Activated naive CD4-positive, alpha-beta T cell treated with anti-CD3 and anti-CD28 coated beads, Interleukin-2, amount 10 ng/mL, durations not matched to agents 7 days and 5 days (primary cell): ENCODE measurements at regions not wholly inside any gene's neighbourhood (a gene's known extent, or its start where the extent isn't known, plus 50 kb on each side); places are given as distances from the start of the nearest gene placed in this dataset.
"Not testable (repeated sequence)": the region's sequence is repeated elsewhere in the genome, so short reads cannot be mapped to it uniquely, and the experiment has no call there.

ENCODE experiments used
- CTCF ChIA-PET: fragments of 350-600 bp; sonication (Branson Sonifier 250); formaldehyde crosslinking; loops from one replicate; lab custom pipeline; 2021; ENCODE audit warnings: antibody characterized with exemption; lab: Charles Lee
- DNase-seq: peaks from one replicate; pipeline ENCODE4 v3.0.0-alpha.2; 2020
- H3K27ac Mint-ChIP-seq: one replicate; pipeline ENCODE4 v1.8.0; 2021; ENCODE audit warnings: mild to moderate bottlenecking, moderate library complexity, mixed read lengths
- H3K27me3 Mint-ChIP-seq: one replicate; pipeline ENCODE4 v1.8.0; 2021; ENCODE audit warnings: mild to moderate bottlenecking, mixed read lengths
- H3K36me3 Mint-ChIP-seq: one replicate; pipeline ENCODE4 v1.8.0; 2021; ENCODE audit warnings: mixed read lengths
- H3K4me1 Mint-ChIP-seq: one replicate; pipeline ENCODE4 v1.8.0; 2021; ENCODE audit warnings: mixed read lengths
- H3K4me3 Mint-ChIP-seq: one replicate; pipeline ENCODE4 v1.8.0; 2021; ENCODE audit warnings: mild to moderate bottlenecking, moderate library complexity, mixed read lengths
- H3K9me3 Mint-ChIP-seq: one replicate; pipeline ENCODE4 v1.8.0; 2021; ENCODE audit warnings: mixed read lengths

DNA sequence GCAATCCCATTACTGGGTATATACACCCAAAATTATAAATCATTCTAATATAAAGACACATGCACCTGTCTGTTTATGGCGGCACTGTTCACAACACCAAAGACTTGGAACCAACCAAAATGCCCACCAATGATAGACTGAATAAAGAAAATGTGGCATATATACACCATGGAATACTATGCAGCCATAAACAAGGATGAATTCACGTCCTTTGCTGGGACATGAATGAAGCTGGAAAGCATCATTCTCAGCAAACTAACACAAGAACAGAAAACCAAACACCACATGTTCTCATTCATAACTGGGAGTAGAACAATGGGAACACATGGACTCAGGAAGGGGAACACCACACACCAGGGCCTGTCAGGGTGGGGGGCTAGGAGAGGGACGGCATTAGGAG lies 633.2 kb upstream of the DEFB115 start:
- H3K36me3 Mint-ChIP-seq, H3K4me3 Mint-ChIP-seq, H3K27me3 Mint-ChIP-seq, CTCF ChIA-PET, H3K9me3 Mint-ChIP-seq, H3K4me1 Mint-ChIP-seq, H3K27ac Mint-ChIP-seq, DNase-seq: not testable (repeated sequence)

DNA sequence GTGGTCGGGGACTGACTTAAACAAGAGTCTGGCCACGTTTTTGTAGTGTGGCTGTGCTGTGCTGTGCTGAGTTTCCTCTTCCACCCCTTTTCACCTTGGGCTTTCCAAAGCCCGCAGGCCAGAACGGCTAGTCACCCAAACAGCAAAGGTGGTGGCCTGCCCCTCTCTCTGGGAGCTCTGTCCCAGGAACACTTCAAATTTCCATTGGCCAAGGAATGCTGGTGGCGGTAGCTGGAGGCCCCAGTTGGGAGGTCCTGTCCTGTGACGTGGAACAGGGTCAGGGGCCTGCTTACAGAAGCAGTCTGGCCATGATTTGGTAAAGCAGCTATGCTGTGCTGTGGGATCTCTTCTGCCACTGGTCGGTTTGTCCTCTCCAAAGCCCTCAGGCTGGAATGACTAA lies 628.1 kb upstream of the DEFB115 start:
- CTCF ChIA-PET, H3K4me3 Mint-ChIP-seq: not testable (repeated sequence)
- peaks cover 14% of the 10 kb centered on the region for H3K9me3 Mint-ChIP-seq

DNA sequence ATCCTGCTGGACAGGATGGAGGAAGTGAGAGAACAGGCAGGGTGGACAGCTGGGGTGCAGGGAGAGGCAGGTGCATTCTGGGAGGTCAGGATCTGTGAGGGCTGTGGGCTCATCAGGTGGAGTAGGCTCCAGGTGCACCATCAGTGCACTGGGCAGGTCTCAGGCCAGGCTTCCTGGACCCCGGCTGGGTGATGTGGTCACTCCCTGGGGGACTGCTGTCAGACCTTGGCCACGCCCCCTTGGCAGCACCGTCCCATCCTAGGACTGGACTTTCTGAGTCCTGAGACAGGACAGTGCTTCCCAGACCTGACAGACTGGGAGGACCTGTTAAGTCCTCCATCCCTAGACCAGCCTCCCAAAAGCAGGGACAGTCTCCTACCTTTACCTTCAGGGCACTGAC lies 626.7 kb upstream of the DEFB115 start:
- H3K4me3 Mint-ChIP-seq, result no peak overlapping the region
- H3K4me1 Mint-ChIP-seq, result no peaks in the 10 kb centered on the region
- no peak overlapping the region for H3K27ac Mint-ChIP-seq
- peaks cover 16% of the 10 kb centered on the region for H3K9me3 Mint-ChIP-seq
- DNase-seq, result no peak
- H3K27me3 Mint-ChIP-seq, result no peaks in the 10 kb centered on the region
- H3K36me3 Mint-ChIP-seq, result no peaks in the 10 kb centered on the region
- CTCF ChIA-PET, result no interaction called here

More for the DNA sequence above, 628.1 kb upstream of the DEFB115 start:
- H3K27me3 Mint-ChIP-seq, H3K27ac Mint-ChIP-seq, H3K4me1 Mint-ChIP-seq, H3K36me3 Mint-ChIP-seq, DNase-seq: not testable (repeated sequence)

DNA sequence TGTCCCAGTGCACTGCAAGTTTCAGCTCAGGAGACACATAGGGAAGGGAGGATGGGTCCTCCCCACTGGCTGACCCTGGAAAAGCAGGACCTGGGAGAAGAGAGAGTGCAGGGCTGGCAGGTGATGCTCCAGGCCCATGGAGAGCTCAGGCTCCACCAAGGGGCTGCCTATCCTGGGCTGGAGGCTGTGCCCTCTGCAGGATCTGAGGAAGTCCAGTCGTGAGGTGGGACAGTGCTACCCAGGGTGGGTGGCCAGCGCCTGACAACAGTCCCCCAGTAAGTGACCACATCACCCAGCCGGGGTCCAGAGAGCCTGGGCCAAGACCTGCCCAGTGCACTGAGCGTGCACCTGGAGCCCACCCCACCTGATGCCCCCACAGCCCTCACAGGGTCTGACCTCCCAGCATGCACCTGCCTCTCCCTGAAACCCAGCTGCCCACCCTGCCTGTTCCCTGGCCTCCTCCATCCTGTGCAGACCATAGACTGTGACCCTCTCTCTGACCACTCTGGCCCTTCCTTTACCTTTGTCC lies 626.1 kb upstream of the DEFB115 start:
- H3K27ac Mint-ChIP-seq, H3K4me3 Mint-ChIP-seq, CTCF ChIA-PET: not testable (repeated sequence)

DNA sequence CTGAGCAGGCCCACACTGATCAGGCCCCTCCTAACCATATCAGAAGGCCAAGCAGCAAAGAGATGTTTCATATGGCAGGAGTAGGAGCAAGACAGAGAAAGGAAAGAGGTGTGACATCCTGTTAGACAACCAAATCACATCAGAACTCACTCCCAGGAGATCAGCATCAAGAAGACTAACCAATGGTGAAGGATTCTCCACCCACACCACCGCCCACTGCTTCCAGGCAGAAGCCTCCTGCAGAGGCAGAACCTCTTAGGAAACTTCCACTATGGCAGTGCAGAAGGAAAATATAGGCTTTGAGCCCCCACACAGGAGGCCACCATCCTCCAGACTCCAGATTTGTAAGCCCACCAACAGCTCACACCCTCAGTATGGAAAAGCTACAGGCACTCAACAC lies 624.7 kb upstream of the DEFB115 start:
- CTCF ChIA-PET, H3K4me1 Mint-ChIP-seq, H3K36me3 Mint-ChIP-seq, H3K27ac Mint-ChIP-seq, H3K4me3 Mint-ChIP-seq, DNase-seq, H3K27me3 Mint-ChIP-seq: not testable (repeated sequence)
- H3K9me3 Mint-ChIP-seq, result peaks cover 22% of the 10 kb centered on the region

More for the DNA sequence above, 626.1 kb upstream of the DEFB115 start:
- not testable (repeated sequence) for H3K36me3 Mint-ChIP-seq, H3K4me1 Mint-ChIP-seq, DNase-seq, H3K27me3 Mint-ChIP-seq
- peaks cover 16% of the 10 kb centered on the region for H3K9me3 Mint-ChIP-seq

DNA sequence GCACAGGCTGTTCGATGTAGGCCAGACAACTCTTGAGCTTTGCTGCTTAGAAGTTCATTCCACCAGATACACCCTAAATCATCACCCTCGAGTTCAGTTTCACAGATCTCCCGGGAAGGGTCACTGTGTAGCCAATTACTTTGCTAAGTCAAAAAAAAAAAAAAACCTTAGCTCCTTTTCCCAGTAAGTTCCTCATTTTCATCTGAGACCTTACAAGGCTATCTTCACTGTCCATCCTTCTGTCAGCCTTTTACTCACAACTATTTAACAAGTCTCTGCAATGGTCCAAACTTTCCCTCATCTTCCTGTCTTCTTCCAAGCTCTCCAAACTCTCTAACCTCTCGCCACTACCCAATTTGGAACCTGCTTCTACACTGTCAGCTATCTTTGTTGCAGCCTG lies 615.9 kb upstream of the DEFB115 start:
- DNase-seq, H3K27me3 Mint-ChIP-seq, H3K36me3 Mint-ChIP-seq, H3K27ac Mint-ChIP-seq, H3K4me3 Mint-ChIP-seq, CTCF ChIA-PET, H3K4me1 Mint-ChIP-seq: not testable (repeated sequence)
- peaks cover 24% of the 10 kb centered on the region for H3K9me3 Mint-ChIP-seq

DNA sequence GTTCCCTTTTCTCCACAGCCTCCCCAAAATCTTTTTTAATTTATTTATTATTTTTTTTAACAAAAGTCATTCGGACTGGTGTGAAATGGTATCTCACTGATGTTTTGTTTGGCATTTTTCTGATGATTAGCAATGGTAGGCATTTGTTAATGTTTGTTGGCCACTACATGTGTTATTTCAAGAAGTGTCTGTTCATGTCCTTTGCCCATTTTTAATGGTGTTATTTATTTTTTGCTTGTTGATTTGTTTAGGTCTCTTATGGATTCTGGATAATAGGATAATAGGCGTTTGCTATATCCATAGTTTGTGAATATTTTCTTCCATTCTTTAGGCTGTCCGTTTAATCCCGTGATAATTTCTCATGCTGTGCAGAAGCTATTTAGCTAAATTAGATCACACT lies 596.5 kb upstream of the DEFB115 start:
- DNase-seq, H3K36me3 Mint-ChIP-seq, H3K27ac Mint-ChIP-seq, H3K27me3 Mint-ChIP-seq, H3K4me3 Mint-ChIP-seq, H3K9me3 Mint-ChIP-seq, H3K4me1 Mint-ChIP-seq, CTCF ChIA-PET: not testable (repeated sequence)

DNA sequence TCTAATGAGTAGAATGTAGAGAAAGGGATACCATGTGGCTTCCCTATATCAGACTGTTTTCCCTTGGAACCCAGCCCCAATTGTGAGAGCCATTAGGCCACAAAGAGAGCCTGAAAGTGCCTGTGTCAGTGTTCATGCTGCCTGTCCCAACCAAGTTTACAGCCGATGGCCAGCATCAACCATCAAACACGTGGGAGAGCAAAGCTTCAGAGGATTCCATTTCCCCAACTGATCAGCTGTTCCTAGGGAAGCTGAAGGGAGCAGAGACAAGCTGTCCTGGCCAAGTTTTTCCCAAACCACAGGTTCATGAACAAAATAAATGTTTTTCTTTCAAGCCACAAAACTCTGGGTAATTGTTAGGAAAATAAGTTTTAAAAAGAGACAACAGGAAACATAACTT lies 589.0 kb upstream of the DEFB115 start:
- H3K4me3 Mint-ChIP-seq, H3K27me3 Mint-ChIP-seq, H3K36me3 Mint-ChIP-seq, DNase-seq, H3K4me1 Mint-ChIP-seq, H3K9me3 Mint-ChIP-seq, H3K27ac Mint-ChIP-seq, CTCF ChIA-PET: not testable (repeated sequence)

DNA sequence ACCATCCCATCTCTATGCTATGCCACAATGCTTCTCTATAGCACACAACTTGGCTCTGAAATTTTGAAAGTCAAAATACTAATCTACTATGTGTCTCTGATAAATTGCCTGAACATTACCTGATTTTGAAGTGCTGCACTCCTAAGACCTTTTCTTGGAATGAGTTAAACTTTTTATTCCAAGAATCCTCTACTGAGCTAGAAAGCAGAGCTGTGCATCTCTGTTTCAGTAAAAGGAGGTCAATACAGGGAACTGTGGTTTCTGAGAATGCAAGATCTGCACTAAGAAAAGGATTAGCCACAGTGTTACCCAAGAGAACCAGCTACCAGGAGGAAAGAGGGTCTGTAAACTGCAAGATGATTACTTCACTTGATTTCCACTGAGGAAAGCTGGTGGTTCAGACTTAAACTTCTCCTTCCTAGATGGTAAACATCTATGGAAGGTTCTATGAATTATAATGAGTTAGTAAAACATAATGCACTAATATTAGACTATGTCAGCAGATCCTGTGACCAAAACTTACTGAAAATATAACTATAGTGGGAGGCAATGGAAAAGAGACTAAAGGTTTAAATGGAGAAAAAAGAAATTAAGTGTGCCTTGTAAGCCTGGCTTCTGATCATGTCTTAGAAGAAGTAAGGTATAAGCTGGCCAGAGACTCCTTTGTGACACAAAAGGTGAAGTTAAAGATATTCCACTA lies 588.0 kb upstream of the DEFB115 start:
- H3K27me3 Mint-ChIP-seq, H3K9me3 Mint-ChIP-seq, H3K36me3 Mint-ChIP-seq, DNase-seq, H3K27ac Mint-ChIP-seq, CTCF ChIA-PET, H3K4me1 Mint-ChIP-seq, H3K4me3 Mint-ChIP-seq: not testable (repeated sequence)

DNA sequence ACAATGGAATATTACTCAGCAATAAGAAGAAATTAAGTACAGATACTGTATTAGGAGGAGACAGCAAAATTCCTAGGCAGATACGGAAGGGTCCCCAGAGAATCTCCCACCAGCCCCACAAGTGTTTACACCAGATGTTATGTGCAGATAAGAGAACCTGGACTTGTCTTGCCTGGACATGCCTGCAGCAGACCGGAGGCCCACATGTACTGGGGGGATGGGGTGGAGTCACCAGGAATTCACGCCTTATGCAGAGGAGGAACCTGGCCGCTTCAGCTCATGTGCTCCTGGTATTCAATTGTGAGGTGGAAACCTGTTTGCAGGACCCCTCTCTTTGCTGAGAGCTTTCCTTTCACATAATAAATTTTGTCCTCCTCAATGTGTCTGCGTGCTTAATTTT lies 586.3 kb upstream of the DEFB115 start:
- H3K27ac Mint-ChIP-seq, H3K4me1 Mint-ChIP-seq, H3K27me3 Mint-ChIP-seq, H3K36me3 Mint-ChIP-seq, CTCF ChIA-PET, DNase-seq, H3K9me3 Mint-ChIP-seq, H3K4me3 Mint-ChIP-seq: not testable (repeated sequence)

DNA sequence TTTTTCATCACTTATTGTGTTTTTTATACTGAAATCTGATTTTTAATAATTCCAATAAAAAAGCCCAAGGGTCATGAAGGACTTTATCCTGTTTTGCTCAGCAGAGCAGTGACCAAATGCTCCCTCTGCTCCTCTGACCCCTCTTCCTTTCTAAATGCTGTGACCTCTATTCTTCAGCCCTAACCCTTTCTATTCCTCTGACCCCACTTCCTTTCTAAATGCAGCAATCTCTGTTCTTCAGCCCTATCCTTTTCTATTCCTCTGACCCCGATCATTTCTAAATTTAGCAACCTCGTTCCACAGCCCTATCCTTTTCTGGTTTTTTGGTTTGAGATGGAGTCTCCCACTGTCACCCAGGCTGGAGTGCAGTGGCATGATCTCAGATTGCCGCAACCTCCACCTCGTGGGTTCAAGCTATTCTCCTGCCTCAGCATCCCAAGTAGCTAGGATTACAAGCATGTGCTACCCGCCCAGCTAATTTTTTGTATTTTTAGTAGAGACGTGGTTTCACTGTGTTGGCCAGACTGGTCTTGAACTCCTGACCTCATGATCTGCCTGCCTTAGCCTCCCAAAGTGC lies 581.4 kb upstream of the DEFB115 start:
- H3K27me3 Mint-ChIP-seq, H3K4me1 Mint-ChIP-seq, DNase-seq, H3K27ac Mint-ChIP-seq, H3K9me3 Mint-ChIP-seq, H3K4me3 Mint-ChIP-seq, H3K36me3 Mint-ChIP-seq, CTCF ChIA-PET: not testable (repeated sequence)

DNA sequence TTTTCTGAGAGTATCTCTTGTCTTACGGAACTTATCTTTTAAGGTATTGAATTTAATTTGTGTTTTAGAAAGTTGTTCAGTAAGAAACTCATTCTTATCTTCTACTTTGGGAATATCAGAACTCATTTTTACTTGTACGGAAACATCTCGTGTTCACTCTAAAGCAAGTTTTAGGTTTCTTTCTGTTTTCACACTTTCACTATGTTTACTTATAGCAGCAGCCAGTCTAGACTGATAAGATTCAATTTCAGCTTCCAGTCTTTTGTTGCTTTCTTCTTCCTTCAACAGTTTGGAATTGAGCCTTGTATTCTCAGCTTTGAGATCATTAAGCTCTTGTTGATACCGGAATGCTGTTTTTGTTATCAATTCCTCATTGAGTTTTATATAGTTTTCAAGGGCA lies 575.2 kb upstream of the DEFB115 start:
- H3K4me3 Mint-ChIP-seq, H3K9me3 Mint-ChIP-seq, H3K27ac Mint-ChIP-seq, H3K36me3 Mint-ChIP-seq, H3K4me1 Mint-ChIP-seq, H3K27me3 Mint-ChIP-seq, DNase-seq, CTCF ChIA-PET: not testable (repeated sequence)

DNA sequence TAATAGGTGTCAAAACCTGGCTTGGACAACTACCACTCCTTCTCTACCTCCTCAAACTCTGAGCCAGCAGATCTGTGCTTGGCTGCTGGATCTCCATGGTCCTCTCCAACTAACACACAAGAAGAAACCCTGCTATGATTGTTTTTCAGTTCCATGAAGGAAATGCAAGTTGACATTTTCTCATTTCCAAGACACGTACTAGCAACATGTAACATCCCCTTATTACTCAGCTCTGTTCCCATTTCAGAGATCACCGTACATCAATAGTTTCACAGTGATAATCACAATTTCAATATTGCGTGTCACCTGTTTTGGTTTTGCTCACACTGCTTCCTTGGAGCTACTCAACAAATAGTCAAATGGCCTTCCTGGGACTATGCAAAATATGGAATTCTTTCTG lies 544.6 kb upstream of the DEFB115 start:
- H3K27me3 Mint-ChIP-seq, CTCF ChIA-PET, DNase-seq, H3K27ac Mint-ChIP-seq, H3K4me1 Mint-ChIP-seq, H3K4me3 Mint-ChIP-seq, H3K9me3 Mint-ChIP-seq, H3K36me3 Mint-ChIP-seq: not testable (repeated sequence)

DNA sequence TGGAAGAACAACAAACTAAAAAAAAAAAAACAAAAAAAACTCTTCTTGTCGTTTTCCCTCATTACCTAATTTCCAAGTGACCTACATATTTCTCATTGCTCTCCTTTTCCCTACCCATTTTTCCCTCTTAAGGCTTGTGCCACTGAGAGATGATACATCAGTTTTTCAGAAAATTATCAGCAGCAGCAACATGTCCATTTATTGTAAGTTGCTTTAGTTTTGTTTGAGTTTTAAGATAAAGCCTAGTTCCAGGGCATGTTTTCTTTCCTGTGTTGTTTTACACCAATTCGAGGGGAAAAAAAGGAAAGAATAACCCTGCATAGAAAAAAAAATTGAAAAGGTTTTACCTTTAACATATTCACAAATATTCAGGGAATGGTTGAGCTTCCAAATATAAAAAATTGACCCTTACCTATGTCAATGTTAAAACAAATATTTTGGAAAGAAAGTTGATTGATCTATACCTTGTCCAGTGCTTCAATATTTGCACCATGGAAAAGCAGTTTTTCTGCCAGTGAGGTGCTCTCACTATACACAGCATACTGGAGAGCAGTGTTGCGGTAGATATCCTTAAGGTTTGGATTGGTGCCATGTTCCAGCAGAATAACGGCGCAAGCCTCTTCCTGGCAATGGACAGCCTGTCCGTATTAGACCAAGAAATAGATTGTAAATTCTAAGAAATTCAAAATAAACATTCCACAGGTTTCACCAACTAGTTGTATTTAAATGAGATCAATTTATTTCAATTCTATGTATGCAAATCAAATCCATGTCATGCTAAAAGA lies 537.9 kb upstream of the DEFB115 start:
- DNase-seq, H3K4me3 Mint-ChIP-seq, H3K4me1 Mint-ChIP-seq, H3K9me3 Mint-ChIP-seq, H3K27ac Mint-ChIP-seq, CTCF ChIA-PET, H3K36me3 Mint-ChIP-seq: not testable (repeated sequence)
- peaks cover 12% of the 10 kb centered on the region for H3K27me3 Mint-ChIP-seq

DNA sequence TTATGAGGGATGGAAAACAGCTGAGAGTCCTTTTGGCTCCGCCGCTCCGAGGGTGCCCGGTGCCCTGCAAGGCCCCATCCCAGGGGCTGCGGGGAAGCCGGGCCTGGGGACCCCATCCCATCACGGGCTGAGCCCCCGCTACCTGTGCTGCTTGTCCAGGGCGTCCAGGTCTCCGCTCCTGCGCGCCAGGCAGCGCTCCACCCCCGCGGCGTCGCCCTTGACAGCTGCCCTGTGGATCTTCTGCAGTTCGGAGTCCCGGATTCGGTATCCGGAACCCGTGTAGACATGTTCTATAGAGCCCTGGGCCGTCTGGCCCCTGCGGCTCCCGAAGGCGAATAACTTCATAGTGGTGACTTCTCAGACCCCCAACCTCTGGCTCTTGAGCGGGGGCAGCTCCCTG lies 534.0 kb upstream of the DEFB115 start:
- H3K9me3 Mint-ChIP-seq, DNase-seq, H3K27ac Mint-ChIP-seq, H3K4me1 Mint-ChIP-seq, CTCF ChIA-PET, H3K36me3 Mint-ChIP-seq: not testable (repeated sequence)
- Mint-ChIP-seq H3K4me3 (peak overlapping the region; percentile 81), H3K27me3 (peaks cover 22% of the 10 kb centered on the region)
